ENCODE measurements at regions not wholly inside any gene's neighbourhood (a gene's known extent, or its start where the extent isn't known, plus 50 kb on each side); places are given as distances from the start of the nearest gene placed in this dataset.

DNA sequence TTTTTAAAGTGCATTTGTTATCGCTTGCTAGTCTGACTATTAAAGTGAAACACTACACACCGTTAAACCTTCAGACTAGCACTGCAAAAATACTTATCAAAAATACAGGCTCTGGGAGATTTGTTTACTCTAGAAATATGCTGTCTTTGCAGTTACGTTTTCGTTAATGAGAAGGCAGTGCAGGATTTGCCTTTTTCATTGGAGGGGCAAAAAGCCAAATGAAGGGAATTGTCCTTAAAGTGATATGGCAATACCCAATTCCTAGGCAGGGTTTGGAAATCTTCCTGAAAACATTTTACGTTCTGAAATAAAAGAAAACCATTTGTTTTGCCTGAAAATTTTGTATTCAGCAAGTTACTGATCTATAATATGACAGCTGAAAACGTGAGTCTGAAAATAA lies 1800.2 kb downstream of the MAT2B start:
- H3K27ac Mint-ChIP-seq: no peak overlapping the region
- no peak for DNase-seq
- H3K4me1 Mint-ChIP-seq: no peaks in the 10 kb centered on the region
- H3K4me3 Mint-ChIP-seq: no peak overlapping the region
- no peaks in the 10 kb centered on the region for H3K27me3 Mint-ChIP-seq
- H3K36me3 Mint-ChIP-seq: no peaks in the 10 kb centered on the region
- H3K9me3 Mint-ChIP-seq: peaks cover 1% of the 10 kb centered on the region

DNA sequence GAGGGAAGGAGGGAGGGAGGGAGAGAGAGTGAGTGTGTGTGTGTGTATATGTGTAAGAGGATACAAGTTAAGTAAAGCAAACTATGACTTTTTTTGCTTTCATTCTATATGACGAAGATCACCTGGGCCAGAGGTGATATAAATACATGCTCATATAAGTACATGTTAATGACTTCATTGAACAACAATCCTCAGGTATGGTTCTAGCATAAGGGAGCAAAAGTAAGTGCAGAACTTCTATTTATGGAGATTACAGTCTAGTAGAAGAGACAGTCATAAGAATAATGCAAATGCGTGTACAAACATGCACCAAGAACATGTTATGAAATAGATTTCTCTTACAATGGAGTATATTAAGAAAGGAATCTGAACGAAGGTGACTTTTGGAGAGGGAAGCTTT lies 1804.0 kb downstream of the MAT2B start:
- DNase-seq: no peak
- Mint-ChIP-seq H3K36me3 (no peaks in the 10 kb centered on the region), H3K27ac (no peak overlapping the region), H3K4me3 (no peak overlapping the region), H3K27me3 (no peaks in the 10 kb centered on the region), H3K4me1 (no peaks in the 10 kb centered on the region), H3K9me3 (peaks cover 1% of the 10 kb centered on the region)

DNA sequence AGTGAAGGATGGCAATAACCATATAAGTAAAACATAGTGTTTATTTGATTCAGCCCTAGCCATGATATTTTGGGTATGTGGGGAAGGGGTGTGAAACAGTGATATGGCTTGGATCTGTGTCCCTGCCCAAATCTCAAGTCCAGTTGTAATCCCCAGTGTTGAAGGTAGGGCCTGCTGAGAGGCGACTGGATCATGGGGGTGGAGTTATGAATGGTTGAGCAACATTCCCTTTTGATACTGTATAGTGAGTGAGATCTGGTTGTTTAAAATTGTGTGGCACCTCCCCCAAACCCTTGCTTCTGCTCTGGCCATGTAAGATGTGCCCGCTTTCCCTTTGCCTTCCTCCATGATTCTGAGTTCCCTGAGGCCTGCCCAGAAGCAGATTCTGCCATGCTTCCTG lies 1804.6 kb downstream of the MAT2B start:
- no peak for DNase-seq
- Mint-ChIP-seq H3K4me3 (no peak overlapping the region), H3K4me1 (no peaks in the 10 kb centered on the region), H3K27me3 (no peaks in the 10 kb centered on the region), H3K9me3 (peaks cover 1% of the 10 kb centered on the region), H3K27ac (no peak overlapping the region), H3K36me3 (no peaks in the 10 kb centered on the region)

DNA sequence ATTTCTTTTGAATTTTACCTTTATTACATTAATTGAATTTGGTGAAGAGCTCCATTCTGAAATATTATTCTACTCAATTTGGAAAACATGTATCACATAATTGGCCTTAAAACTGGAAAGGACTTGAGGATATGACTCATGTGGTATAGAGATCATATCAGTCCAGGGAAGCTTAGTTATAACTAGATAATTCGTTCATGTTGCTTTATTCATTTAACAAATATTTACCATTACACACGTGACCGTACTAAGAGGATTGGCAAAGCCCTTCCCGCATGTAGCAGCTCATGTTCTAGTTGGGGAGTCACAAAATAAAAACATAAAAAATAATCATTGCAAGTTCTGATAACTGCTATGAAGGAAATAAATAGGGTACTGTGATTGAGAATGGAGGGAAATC lies 1816.5 kb downstream of the MAT2B start:
- no peaks in the 10 kb centered on the region for H3K36me3 Mint-ChIP-seq
- DNase-seq: no peak
- H3K9me3 Mint-ChIP-seq: peaks cover 1% of the 10 kb centered on the region
- H3K27me3 Mint-ChIP-seq: no peaks in the 10 kb centered on the region
- no peaks in the 10 kb centered on the region for H3K4me1 Mint-ChIP-seq
- no peak overlapping the region for H3K27ac Mint-ChIP-seq
- H3K4me3 Mint-ChIP-seq: no peak overlapping the region

DNA sequence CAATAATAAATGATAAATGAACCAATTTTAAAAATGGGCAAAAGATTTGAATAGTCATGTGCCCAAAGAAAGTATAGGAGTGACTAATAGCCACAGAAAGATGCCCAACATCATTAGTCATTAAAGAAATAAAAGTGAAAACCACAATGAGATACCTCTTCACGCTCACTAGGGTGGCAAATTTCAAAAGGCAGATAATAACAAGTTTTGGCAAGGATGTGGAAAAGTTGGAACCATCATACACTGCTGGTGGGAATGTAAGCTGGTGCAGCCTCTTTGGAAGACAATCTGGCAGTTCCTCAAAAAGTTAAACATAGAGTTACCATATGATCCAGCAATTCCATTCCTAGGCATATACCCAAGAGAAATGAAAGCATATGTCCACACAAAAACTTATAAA lies 1819.8 kb downstream of the MAT2B start:
- Mint-ChIP-seq H3K9me3 (peaks cover 1% of the 10 kb centered on the region), H3K4me1 (no peaks in the 10 kb centered on the region)

DNA sequence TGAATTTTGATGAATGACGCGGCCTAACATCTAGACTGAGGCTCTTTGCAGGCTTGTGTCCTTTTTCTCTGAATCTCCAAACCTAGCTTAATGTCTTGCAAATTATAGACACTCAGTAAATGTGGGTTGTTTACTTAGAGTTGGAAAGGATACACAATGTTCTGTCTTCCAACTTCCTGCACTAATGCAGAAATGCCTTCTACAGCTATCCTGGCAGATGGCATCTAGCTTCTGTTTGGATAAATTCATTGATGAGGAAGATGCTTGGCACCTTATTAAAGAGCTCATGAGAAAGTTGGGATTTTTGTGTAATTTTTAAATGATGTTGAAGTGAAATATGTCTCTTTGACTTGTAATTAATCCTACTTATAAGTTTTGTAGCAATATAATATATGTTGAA lies 1822.2 kb downstream of the MAT2B start:
- Mint-ChIP-seq H3K36me3 (no peaks in the 10 kb centered on the region), H3K27ac (no peak overlapping the region), H3K4me1 (no peaks in the 10 kb centered on the region), H3K27me3 (no peaks in the 10 kb centered on the region), H3K9me3 (no peaks in the 10 kb centered on the region), H3K4me3 (no peak overlapping the region)
- DNase-seq: no peak

More for the DNA sequence above, 1819.8 kb downstream of the MAT2B start:
- Mint-ChIP-seq H3K27ac (no peak overlapping the region), H3K4me3 (no peak overlapping the region), H3K36me3 (no peaks in the 10 kb centered on the region), H3K27me3 (no peaks in the 10 kb centered on the region)
- no peak for DNase-seq

DNA sequence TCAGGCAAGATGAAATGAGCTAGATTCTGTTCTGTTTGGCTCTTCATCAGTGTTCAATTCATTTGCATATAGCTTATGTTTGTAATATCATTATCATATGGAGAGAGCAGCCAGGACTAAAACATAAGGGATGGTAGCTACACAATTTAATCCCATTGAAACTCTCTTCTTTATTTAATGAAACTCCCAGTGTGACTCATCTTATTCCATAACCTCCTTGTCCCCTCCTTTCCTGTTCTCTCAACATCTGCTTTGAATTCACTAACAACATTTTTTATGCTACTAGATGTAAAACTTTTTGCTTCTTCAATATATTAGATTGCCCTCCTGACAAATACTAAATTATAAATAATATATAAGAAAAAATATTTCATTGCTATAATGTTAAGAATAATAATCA lies 1823.4 kb downstream of the MAT2B start:
- no peak for DNase-seq
- no peak overlapping the region for H3K27ac Mint-ChIP-seq
- no peak overlapping the region for H3K4me3 Mint-ChIP-seq
- no peaks in the 10 kb centered on the region for H3K36me3 Mint-ChIP-seq
- H3K27me3 Mint-ChIP-seq: no peaks in the 10 kb centered on the region
- no peaks in the 10 kb centered on the region for H3K9me3 Mint-ChIP-seq
- H3K4me1 Mint-ChIP-seq: no peaks in the 10 kb centered on the region

DNA sequence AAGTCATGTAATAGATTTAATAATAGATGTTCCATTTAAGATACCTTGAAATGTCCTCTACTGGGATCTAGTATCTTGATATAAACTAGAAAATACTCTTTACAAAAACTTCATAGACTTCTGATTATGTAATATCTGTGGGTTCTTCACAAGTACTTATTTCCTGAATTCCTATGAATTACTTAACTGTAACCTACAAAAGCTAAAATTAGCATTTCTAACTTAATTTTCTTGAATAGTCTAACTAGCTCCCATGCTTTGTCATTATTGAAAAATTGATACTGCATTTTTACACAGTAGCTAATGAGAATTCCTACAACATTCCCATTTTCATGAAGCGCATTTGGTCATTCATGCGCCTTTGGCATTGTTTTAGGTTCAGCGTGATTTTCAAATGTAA lies 1828.2 kb downstream of the MAT2B start:
- no peak for DNase-seq
- no peaks in the 10 kb centered on the region for H3K9me3 Mint-ChIP-seq
- no peaks in the 10 kb centered on the region for H3K36me3 Mint-ChIP-seq
- no peak overlapping the region for H3K4me3 Mint-ChIP-seq
- no peaks in the 10 kb centered on the region for H3K4me1 Mint-ChIP-seq
- H3K27ac Mint-ChIP-seq: no peak overlapping the region
- H3K27me3 Mint-ChIP-seq: no peaks in the 10 kb centered on the region

DNA sequence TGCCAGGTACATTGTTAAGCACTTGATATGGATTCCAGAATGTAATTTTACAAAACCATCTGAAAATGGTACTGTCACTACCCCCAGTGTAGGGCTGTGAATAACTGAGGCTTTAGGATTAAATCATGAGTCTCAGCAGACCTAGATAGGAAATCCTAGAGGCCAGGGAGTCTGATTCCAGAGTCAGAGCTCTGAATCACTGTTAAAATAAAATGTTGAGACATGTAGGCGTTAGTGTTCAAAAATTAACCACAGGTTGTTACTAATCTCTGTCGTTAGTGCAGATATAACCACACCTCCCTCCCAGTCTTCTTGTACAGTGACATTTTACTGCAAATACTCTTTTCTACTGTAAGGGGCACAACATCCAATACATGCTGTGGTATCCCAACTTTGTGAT lies 1828.8 kb downstream of the MAT2B start:
- H3K4me3 Mint-ChIP-seq: no peak overlapping the region
- no peaks in the 10 kb centered on the region for H3K4me1 Mint-ChIP-seq
- no peaks in the 10 kb centered on the region for H3K36me3 Mint-ChIP-seq

DNA sequence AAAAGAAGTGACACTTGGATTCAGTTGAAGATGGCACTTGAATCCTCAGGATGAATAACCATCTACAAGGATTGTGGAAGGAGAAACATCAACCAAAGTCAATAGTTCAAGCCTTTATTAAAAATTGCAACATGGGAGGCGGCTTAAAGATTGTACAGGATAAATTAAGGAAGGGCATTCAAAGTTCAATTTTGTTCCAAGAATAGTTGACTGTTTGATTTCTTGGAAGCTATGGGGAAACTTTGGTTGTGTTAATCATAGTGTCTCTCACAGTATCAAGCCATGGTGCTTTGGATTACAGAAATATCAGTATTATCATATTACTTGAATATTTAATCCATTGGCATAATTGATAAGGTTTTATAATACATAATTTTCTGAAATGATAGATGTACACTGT lies 1844.3 kb downstream of the MAT2B start:
- Mint-ChIP-seq H3K27me3 (no peaks in the 10 kb centered on the region), H3K9me3 (peaks cover 3% of the 10 kb centered on the region), H3K4me3 (no peak overlapping the region), H3K36me3 (no peaks in the 10 kb centered on the region), H3K4me1 (no peaks in the 10 kb centered on the region), H3K27ac (no peak overlapping the region)
- no peak for DNase-seq

More for the DNA sequence above, 1828.8 kb downstream of the MAT2B start:
- H3K27me3 Mint-ChIP-seq: no peaks in the 10 kb centered on the region
- H3K27ac Mint-ChIP-seq: no peak overlapping the region
- no peaks in the 10 kb centered on the region for H3K9me3 Mint-ChIP-seq
- DNase-seq: no peak

DNA sequence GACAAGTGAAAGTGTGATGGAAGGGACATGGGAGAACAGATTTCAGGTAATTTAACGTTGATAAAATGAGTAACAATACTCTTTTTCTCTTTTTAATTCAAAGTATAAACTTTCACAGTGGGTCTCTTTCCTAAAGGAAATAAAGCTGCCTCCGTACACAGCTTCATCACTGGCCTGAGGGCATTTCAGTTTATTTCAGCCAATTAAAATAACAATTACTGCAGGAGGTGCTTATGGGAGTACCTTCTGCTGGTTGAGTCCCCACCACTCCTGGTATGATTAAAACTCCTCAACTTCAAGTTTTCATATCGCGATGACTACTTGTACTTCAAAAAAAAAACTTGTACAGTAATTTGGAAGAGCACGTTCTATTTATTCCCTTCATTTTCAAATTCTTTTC lies 1845.9 kb downstream of the MAT2B start:
- Mint-ChIP-seq H3K27ac (no peak overlapping the region), H3K36me3 (no peaks in the 10 kb centered on the region), H3K9me3 (peaks cover 3% of the 10 kb centered on the region), H3K4me1 (no peaks in the 10 kb centered on the region), H3K4me3 (no peak overlapping the region), H3K27me3 (no peaks in the 10 kb centered on the region)
- DNase-seq: no peak

DNA sequence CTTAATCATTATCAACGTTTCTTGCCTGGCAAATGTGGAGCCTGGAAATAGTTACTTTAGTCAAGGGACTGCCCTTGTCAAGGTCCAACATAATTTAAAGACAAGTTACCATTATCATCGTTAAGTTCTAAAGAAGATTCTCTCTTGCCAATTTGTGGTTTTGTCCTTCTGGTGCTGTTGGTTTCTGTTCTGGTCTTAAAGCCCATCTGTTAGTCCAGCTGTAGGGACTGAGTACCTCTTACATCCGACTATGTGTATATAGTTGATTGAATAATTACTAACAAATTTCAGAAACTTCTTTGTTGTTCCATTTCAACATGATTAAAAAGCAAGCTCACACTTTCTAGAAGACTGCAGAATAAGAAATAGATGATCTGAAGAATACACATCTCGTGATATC lies 1854.9 kb downstream of the MAT2B start:
- H3K4me3 Mint-ChIP-seq: no peak overlapping the region
- no peak for DNase-seq
- H3K27me3 Mint-ChIP-seq: no peaks in the 10 kb centered on the region
- no peaks in the 10 kb centered on the region for H3K9me3 Mint-ChIP-seq
- H3K27ac Mint-ChIP-seq: no peak overlapping the region
- no peaks in the 10 kb centered on the region for H3K4me1 Mint-ChIP-seq
- no peaks in the 10 kb centered on the region for H3K36me3 Mint-ChIP-seq

DNA sequence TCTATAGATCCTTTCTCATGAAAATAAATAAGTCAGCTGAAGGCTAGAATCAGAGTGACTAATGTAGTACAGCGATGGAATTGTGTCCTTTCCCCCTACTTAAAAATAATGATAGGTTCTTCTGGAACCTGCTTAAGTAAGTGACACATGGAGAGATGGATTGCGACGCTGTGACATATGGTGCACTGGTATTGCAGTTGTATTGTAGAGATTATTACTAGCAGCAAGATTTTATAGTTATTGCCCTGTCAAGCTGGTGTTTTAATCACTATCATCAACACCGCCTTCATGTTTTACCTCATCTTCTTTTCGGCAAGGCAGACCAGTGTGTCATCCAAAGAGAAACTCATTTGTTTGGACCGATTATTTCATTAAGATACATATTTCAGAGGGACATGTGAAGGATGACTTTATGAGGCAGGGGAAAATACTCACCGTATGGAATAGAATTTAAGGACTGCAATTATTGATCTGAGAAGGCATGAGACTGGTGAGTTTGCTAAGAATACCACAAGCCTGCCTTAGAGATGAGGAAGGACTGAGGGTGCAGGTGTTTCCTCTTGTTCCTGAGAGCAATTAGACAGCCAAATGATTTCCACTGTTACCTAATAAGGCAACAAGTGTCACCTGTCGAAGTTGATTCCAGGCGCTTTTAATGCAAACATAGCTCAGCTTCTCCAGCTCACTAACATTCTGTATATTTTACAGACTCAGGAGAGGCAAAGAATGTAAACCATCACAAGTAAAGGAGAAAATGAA lies 1855.5 kb downstream of the MAT2B start:
- H3K9me3 Mint-ChIP-seq: no peaks in the 10 kb centered on the region
- no peak for DNase-seq
- H3K4me3 Mint-ChIP-seq: no peak overlapping the region
- no peak overlapping the region for H3K27ac Mint-ChIP-seq
- no peaks in the 10 kb centered on the region for H3K36me3 Mint-ChIP-seq
- H3K4me1 Mint-ChIP-seq: no peaks in the 10 kb centered on the region
- no peaks in the 10 kb centered on the region for H3K27me3 Mint-ChIP-seq

DNA sequence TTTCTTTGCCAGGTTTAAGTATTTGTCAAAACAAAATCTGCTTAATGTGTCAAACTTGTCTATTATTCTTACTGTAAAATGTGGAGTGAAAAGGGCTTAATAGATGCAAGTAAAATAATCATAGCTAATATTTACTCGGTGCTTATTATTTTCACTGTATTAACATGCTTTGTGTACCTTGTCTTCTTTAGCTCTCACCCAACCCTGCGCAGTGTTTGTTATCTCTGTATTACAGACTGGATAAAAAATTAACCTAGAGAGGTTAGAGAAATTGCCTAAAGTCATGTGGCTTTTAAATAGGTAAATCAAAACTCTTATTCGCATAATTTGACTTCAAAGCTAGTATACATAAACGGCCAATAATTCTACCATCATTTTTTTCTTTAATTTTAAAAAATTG lies 1864.8 kb downstream of the MAT2B start:
- peaks cover 2% of the 10 kb centered on the region for H3K9me3 Mint-ChIP-seq
- no peak overlapping the region for H3K4me3 Mint-ChIP-seq
- H3K36me3 Mint-ChIP-seq: no peaks in the 10 kb centered on the region
- H3K27me3 Mint-ChIP-seq: no peaks in the 10 kb centered on the region
- H3K27ac Mint-ChIP-seq: no peak overlapping the region
- no peaks in the 10 kb centered on the region for H3K4me1 Mint-ChIP-seq
- no peak for DNase-seq

DNA sequence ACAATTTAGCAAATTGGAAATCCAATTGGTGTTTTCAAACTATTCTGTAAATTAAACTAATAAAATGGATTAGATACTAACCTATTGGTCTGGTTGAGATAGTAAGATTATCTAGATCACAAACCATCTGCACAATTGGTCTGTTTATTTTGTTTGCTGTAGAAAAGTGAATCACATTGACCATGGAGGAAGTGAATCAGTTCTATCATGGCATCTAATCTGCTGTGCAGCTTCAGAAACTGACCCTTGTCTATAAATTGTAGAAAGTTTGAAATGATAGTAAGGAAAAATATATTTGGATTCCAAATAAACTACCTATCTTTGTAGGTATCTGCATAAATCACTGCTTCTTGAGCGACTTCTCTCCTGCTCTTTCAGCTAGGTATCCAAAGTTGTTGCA lies 1865.4 kb downstream of the MAT2B start:
- Mint-ChIP-seq H3K4me1 (no peaks in the 10 kb centered on the region), H3K27ac (no peak overlapping the region), H3K36me3 (no peaks in the 10 kb centered on the region), H3K9me3 (peaks cover 2% of the 10 kb centered on the region), H3K27me3 (no peaks in the 10 kb centered on the region), H3K4me3 (no peak overlapping the region)
- DNase-seq: no peak

DNA sequence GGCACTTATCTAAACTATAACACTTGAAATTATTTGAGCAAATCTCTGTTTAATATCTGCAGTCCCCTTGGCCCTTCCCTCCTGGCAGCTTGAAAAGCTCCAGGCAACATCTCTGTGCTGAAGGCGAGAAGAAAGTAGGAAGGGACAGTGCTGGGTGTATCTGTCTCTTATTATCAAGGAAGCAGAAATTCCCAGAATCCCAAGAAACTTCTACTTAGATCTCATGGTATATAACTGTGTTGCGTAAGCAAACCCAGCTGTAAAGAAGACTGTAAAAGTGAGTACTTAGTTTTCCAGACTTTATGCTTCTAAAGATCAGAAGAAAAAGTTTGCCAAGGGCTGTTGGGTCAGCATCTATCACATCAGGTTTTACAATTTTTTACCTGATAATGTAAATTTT lies 1869.8 kb downstream of the MAT2B start:
- H3K9me3 Mint-ChIP-seq: peaks cover 2% of the 10 kb centered on the region
- no peaks in the 10 kb centered on the region for H3K4me1 Mint-ChIP-seq
- no peak overlapping the region for H3K27ac Mint-ChIP-seq
- H3K27me3 Mint-ChIP-seq: no peaks in the 10 kb centered on the region
- no peaks in the 10 kb centered on the region for H3K36me3 Mint-ChIP-seq
- DNase-seq: no peak
- H3K4me3 Mint-ChIP-seq: no peak overlapping the region

Measured in activated naive CD8-positive, alpha-beta T cell treated with anti-CD3 and anti-CD28 coated beads for 36 hours (primary cell).